ENCODE measurements at regions not wholly inside any gene's neighbourhood (a gene's known extent, or its start where the extent isn't known, plus 50 kb on each side); places are given as distances from the start of the nearest gene placed in this dataset.

DNA sequence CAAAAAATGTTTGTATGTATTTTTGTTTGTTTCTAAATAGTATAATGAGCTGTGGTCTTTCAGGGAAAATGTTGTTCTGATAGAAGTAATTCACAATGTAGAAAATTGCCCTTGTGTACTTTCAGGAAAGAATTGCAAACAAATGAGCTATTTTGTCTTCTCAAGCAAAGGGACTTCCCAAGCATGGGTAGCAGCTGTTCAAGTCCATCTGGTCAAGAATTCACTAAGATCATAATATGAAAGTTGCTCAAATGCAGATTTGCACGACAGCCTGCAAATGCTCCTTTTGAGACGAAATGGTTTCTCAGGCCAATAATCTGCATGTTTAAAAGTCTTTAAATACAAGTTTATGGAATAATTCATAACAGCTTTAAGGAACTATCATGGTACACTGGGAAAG lies 51.9 kb upstream of the HNMT start:
- DNase-seq (peak; percentile 1), ATAC-seq (ENCODE audit: low read depth) (no peak)
- Histone ChIP-seq H3K9me1 (ENCODE audit: insufficient read depth, low read length) (no peaks in the 10 kb centered on the region), H3K23ac (ENCODE audit: low read depth, low read length) (no peak overlapping the region), H3K9me3 (ENCODE audit: control insufficient read depth, insufficient read depth, low read length) (no peaks in the 10 kb centered on the region), H4K91ac (ENCODE audit: insufficient read depth, low read depth, low read length) (no peak overlapping the region), H2BK15ac (ENCODE audit: low read depth, low read length) (no peak overlapping the region), H3K4me1 (ENCODE audit: control insufficient read depth, insufficient read depth, low read length) (no peaks in the 10 kb centered on the region), H2BK5ac (ENCODE audit: low read depth, low read length, poor library complexity, severe bottlenecking) (no peak overlapping the region), H3K14ac (replicated peaks; ENCODE audit: low read depth, low read length) (no peak overlapping the region), H2BK120ac (ENCODE audit: low read depth, low read length) (no peak overlapping the region), H2AK5ac (ENCODE audit: low read depth, low read length) (no peak overlapping the region), H3K27ac (ENCODE audit: insufficient read depth, low read length) (no peak overlapping the region), H2AK9ac (replicated peaks; ENCODE audit: low read depth, low read length, poor library complexity) (no peak overlapping the region), H3K4ac (ENCODE audit: low read depth, low read length) (no peak overlapping the region), H4K5ac (ENCODE audit: low read depth, low read length) (no peak overlapping the region), H3K56ac (ENCODE audit: extremely low read depth, insufficient read depth, low read length) (no peak overlapping the region), H3K9ac (ENCODE audit: low read depth, low read length) (no peak overlapping the region), H3K4me3 (ENCODE audit: insufficient read depth, low read depth, low read length) (no peak overlapping the region), H4K20me1 (ENCODE audit: insufficient read depth, low read length) (no peaks in the 10 kb centered on the region), H3K4me2 (ENCODE audit: low read depth, low read length) (no peak overlapping the region), H2AFZ (replicated peaks; ENCODE audit: low read length, poor library complexity) (no peak overlapping the region), H2BK20ac (ENCODE audit: low read depth, low read length) (no peak overlapping the region), H4K8ac (ENCODE audit: low read depth in 2 of 2, low read length in 2 of 2) (no peak overlapping the region), H3K36me3 (ENCODE audit: control insufficient read depth, insufficient read depth, low read length) (no peaks in the 10 kb centered on the region), H3K18ac (ENCODE audit: low read depth, low read length) (no peak overlapping the region), H3K27me3 (ENCODE audit: control insufficient read depth, insufficient read depth, low read length) (0 out of 2 replicates have a peak, but pooled peaks cover 3% of the 10 kb centered on the region), H3K79me1 (ENCODE audit: low read depth in 1 of 2, low read length in 2 of 2) (no peaks in the 10 kb centered on the region)
- dilution Hi-C loops (cut with HindIII; ENCODE audit: low sequenced_read_pairs, unreplicated experiment) = no loop called here
- no CpG with 5 or more reads among the region's 2 CpGs for WGBS, 2 experiments (ENCODE audit: extremely low coverage in 2 of 2, insufficient read length in 1 of 2)
- TF ChIP-seq RAD21 (IDR thresholded peaks at IDR 0.05; ENCODE audit: low read length) (no peak), MAZ (IDR thresholded peaks at IDR 0.05; ENCODE audit: borderline replicate concordance, low read depth, low read length) (no peak), POLR2A (IDR thresholded peaks at IDR 0.05; ENCODE audit: low read depth, low read length) (no peak)
- TF ChIP-seq, protein P1, sequence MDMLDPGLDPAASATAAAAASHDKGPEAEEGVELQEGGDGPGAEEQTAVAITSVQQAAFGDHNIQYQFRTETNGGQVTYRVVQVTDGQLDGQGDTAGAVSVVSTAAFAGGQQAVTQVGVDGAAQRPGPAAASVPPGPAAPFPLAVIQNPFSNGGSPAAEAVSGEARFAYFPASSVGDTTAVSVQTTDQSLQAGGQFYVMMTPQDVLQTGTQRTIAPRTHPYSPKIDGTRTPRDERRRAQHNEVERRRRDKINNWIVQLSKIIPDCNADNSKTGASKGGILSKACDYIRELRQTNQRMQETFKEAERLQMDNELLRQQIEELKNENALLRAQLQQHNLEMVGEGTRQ (IDR thresholded peaks at IDR 0.05; ENCODE audit: low read depth, low read length) = no peak
- ChIA-PET POLR2A (ENCODE audit: unreplicated experiment) (no interaction called here), CTCF (interaction anchor here (1.3 to 1.7 kb wide), 3 partner anchors 32 to 179 kb away, joined by 3 to 5 read pairs (median 4); no protein-coding TSS in a partner anchor)
- BruUV-seq (replicated peaks) = no TSS peak
- intact Hi-C loops (cut with micrococcal nuclease) = loop anchor here (10.0 kb wide), 2 partner anchors 592 to 792 kb away; partner anchors contain the start of gene SPOPL
- in situ Hi-C loops (cut with MboI; ENCODE audit: low sequenced_read_pairs) = loop anchor here (10.0 to 25.0 kb wide), 3 partner anchors 182 to 875 kb away; partner anchors contain the start of gene NXPH2

Data from IMR-90 (cell line).